ENCODE measurements at regions not wholly inside any gene's neighbourhood (a gene's known extent, or its start where the extent isn't known, plus 50 kb on each side); places are given as distances from the start of the nearest gene placed in this dataset.
A peak's percentile ranks its signal among the peaks of the same experiment; 100 is the strongest.

DNA sequence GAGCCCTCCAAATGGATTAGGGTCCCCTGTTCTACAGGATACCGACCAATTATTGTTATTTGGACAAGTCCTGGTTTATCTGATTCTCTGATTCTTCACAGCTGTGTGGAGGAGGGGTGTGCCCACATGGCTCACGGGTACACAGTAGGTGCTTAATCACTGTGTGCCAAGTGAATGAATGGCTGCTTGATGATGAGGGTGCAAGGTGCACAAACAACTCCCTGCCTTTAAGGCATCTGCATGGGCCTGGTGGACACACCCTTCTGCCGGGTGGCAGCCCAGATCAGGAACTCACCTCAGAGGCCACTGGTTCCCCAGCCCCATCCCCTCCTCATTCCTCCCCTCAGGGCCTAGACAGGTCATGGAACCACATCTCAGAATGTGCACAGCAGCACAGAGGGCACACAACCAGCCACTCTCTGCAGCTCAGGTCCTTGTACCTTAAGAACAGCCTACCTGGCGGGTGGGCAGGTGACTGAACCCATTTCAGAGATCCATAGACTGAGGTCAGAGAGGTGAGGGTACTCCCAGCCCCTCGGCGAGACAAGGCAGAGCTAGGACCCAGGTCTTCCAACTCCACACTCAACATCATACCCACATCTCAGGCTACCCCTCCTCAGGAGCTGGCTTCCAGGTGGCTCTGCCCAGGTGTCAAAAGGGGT lies 50.3 kb downstream of the SHANK2 start:
- H3K4me3 ChIP-seq (ENCODE audit: low read depth, low read length) = no peak overlapping the region
- TF ChIP-seq, protein P1, sequence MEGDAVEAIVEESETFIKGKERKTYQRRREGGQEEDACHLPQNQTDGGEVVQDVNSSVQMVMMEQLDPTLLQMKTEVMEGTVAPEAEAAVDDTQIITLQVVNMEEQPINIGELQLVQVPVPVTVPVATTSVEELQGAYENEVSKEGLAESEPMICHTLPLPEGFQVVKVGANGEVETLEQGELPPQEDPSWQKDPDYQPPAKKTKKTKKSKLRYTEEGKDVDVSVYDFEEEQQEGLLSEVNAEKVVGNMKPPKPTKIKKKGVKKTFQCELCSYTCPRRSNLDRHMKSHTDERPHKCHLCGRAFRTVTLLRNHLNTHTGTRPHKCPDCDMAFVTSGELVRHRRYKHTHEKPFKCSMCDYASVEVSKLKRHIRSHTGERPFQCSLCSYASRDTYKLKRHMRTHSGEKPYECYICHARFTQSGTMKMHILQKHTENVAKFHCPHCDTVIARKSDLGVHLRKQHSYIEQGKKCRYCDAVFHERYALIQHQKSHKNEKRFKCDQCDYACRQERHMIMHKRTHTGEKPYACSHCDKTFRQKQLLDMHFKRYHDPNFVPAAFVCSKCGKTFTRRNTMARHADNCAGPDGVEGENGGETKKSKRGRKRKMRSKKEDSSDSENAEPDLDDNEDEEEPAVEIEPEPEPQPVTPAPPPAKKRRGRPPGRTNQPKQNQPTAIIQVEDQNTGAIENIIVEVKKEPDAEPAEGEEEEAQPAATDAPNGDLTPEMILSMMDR (IDR thresholded peaks at IDR 0.05; ENCODE audit: insufficient read depth, low read depth, low read length) = no peak
- DNase-seq (ENCODE audit: low read depth) = no peak

DNA sequence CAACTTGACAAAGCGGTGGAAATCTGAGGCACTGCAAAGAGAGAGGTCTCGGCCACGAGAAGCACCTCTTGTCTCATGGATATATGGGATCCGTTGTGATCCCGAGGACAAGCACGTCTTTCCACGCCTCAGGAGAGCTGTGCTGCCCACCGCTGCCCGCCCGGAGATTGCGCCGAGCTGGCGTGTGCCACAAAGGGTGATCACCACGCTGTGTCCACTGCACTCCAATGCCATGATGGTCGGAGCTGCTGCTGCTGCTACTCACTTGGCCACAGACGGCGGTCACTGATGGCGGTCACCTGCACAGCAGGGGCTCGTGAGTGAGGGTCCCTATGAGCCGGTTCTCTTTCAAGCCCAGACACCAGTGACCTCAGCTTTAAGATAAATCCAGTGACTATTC lies 51.1 kb downstream of the SHANK2 start:
- no peak overlapping the region for H3K4me3 ChIP-seq (ENCODE audit: low read depth, low read length)
- TF ChIP-seq, protein P1 (IDR thresholded peaks at IDR 0.05; ENCODE audit: insufficient read depth, low read depth, low read length) = no peak
- no peak for DNase-seq (ENCODE audit: low read depth)

DNA sequence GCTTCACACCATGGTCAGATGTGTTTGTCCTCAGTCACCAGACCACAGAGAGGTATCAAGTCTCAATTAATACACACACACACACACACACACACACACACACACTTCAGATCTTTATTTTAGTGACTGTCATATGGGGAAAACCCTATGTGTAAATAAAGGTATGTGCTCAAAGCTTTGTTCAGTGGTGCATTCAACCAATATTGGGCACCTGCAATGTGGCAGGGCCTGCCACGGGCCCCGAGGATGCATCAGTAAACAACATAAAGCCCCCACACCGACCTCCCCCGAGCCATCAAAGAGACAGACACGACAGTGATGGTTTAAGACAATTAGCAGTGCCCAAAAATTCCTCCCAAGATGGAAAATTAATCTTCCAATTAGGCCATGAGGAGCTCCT lies 51.6 kb downstream of the SHANK2 start:
- TF ChIP-seq, protein P1 (IDR thresholded peaks at IDR 0.05; ENCODE audit: insufficient read depth, low read depth, low read length) = no peak

DNA sequence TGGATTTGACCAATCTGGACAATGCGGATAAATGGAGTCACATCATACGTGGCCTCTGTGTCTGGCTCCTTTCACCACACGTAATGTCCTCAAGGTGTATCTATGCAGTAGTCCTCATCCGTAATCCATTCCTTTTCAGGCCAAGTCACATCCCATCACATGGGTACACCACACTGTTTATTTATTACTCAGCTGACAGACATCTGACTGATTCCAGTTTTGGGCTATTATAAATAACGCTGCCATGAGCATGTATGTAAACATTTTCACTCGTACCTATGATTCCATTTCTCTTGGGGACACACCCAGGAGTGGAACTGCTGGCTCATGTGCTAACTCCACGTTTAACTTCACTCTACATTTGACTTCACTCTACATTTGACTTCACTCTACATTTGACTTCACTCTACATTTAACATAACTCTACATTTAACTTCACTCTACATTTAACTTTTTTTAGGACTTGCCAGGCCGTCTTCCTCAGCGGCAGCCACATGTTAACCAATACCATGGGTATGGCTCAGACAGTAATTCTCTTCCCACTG lies 52.1 kb downstream of the SHANK2 start:
- TF ChIP-seq, protein P1 (IDR thresholded peaks at IDR 0.05; ENCODE audit: insufficient read depth, low read depth, low read length) = no peak
- DNase-seq (ENCODE audit: low read depth) = no peak
- no peak overlapping the region for H3K4me3 ChIP-seq (ENCODE audit: low read depth, low read length)

More for the DNA sequence above, 51.6 kb downstream of the SHANK2 start:
- no peak overlapping the region for H3K4me3 ChIP-seq (ENCODE audit: low read depth, low read length)
- DNase-seq (ENCODE audit: low read depth) = no peak

DNA sequence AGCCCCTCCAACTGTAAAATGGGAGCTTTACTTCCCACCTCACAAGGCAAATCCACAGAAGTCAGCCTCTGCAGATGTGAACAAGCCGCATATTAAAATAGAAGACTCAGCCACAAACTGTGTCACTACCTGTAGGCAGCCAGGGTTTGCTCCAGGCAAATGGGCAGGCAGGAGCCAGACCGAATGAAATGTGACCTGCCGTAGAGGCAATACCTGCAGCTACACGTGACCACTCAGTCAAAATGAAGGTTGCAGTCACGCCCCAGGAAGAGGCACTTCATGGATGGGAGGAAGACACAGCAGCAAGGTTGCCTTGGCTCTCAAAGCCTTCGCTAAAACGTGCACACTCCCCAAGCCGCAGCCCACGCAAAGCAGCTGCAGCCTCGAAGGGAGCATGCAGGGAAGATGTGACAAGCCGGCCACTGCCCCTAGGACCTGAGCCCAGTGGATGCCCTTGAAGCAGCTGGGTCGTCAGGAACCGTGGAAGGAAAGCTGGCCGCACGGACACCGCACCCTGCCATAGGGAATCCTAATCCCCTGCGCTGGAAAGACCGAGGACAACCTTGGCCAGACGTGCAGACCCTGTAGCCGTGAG lies 53.1 kb downstream of the SHANK2 start:
- H3K4me3 ChIP-seq (ENCODE audit: low read depth, low read length) = no peak overlapping the region
- TF ChIP-seq, protein P1 (IDR thresholded peaks at IDR 0.05; ENCODE audit: insufficient read depth, low read depth, low read length) = no peak
- DNase-seq (ENCODE audit: low read depth) = peak; percentile 8

DNA sequence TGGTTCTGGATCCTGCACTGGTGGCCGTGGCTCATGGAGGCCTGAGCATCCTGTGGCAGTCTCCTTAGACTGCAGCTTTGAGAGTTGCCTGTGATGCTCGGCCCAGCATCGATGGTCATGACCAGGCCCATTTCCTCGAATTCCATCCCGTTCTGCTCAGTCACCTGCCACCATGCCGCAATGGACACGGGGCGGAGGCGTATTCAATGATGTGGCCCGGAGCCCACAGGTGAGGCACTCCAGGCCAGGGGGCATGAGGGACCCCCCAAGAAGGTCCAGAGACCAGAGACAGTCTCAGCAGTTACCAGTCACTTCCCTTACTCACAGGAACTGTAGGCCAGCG lies 53.6 kb downstream of the SHANK2 start:
- DNase-seq (ENCODE audit: low read depth) = no peak
- no peak overlapping the region for H3K4me3 ChIP-seq (ENCODE audit: low read depth, low read length)
- TF ChIP-seq, protein P1 (IDR thresholded peaks at IDR 0.05; ENCODE audit: insufficient read depth, low read depth, low read length) = no peak

All from fibroblast of villous mesenchyme (primary cell).